GM23248 (cell line): ENCODE measurements at regions not wholly inside any gene's neighbourhood (a gene's known extent, or its start where the extent isn't known, plus 50 kb on each side); places are given as distances from the start of the nearest gene placed in this dataset.

Experiments used
- EZH2 ChIP-seq: fragments of 200-600 bp; sonication (generic); IDR thresholded peaks from 2 replicates; pipeline ENCODE4 v1.6.1; 2018; ENCODE audit warnings: antibody characterized with exemption, mild to moderate bottlenecking; ENCODE audit not compliant: insufficient read depth, poor library complexity, severe bottlenecking
- EZH2phosphoT487 ChIP-seq: fragments of 200-600 bp; sonication (generic); IDR thresholded peaks from 2 replicates; pipeline ENCODE4 v1.6.1; 2018; ENCODE audit warnings: antibody characterized with exemption, moderate library complexity, mild to moderate bottlenecking, low read depth; ENCODE audit not compliant: insufficient read depth

GRCh38 chr15:69972436-69972835 lies 125.3 kb downstream of the TLE3 start:
- TF ChIP-seq EZH2 (no peak), EZH2phosphoT487 (no peak)
